ENCODE measurements at regions not wholly inside any gene's neighbourhood (a gene's known extent, or its start where the extent isn't known, plus 50 kb on each side); places are given as distances from the start of the nearest gene placed in this dataset.

GRCh38 chr10:131620904-131621303 is 279.9 kb upstream of the PPP2R2D start:
- WGBS (ENCODE audit: extremely low coverage, insufficient read length, low lambda C conversion rate): no CpG with 5 or more reads among the region's 7 CpGs
- Histone ChIP-seq H4K91ac (ENCODE audit: insufficient read length, low read depth, low read length) (no peak overlapping the region), H3K79me1 (ENCODE audit: insufficient read depth, low read depth, low read length, poor library complexity, severe bottlenecking) (no peaks in the 10 kb centered on the region), H3K56ac (ENCODE audit: insufficient read length, low read depth, low read length) (no peak overlapping the region), H3K9me3 (ENCODE audit: control insufficient read depth, low read depth, low read length) (no peaks in the 10 kb centered on the region), H3T11ph (ENCODE audit: low read length) (no peak overlapping the region), H3K27ac (ENCODE audit: insufficient read length, low read depth, low read length) (no peak overlapping the region), H4K5ac (ENCODE audit: insufficient read length, low read depth, low read length) (no peak overlapping the region), H3K23me2 (ENCODE audit: insufficient read length, low read depth, low read length, poor library complexity, severe bottlenecking) (no peaks in the 10 kb centered on the region), H3K4ac (ENCODE audit: low read depth, low read length) (no peak overlapping the region), H3K14ac (ENCODE audit: insufficient read depth, low read length) (no peak overlapping the region), H3K18ac (ENCODE audit: insufficient read length, low read depth, low read length) (no peak overlapping the region), H2BK5ac (ENCODE audit: insufficient read length, low read length) (no peak overlapping the region), H2BK12ac (ENCODE audit: insufficient read length, low read depth, low read length) (no peak overlapping the region), H3K9ac (ENCODE audit: extremely low read depth, insufficient read length, low read length) (no peak overlapping the region), H2AFZ (ENCODE audit: low read length) (no peak overlapping the region), H3K4me2 (ENCODE audit: insufficient read depth, insufficient read length, low read length) (no peak overlapping the region), H2BK15ac (ENCODE audit: low read depth, low read length) (no peak overlapping the region), H3K79me2 (ENCODE audit: insufficient read depth, low read length) (no peaks in the 10 kb centered on the region), H4K8ac (replicated peaks; ENCODE audit: insufficient read length, low read depth, low read length) (no peak overlapping the region), H2BK120ac (ENCODE audit: low read depth, low read length, poor library complexity, severe bottlenecking) (no peak overlapping the region), H4K20me1 (ENCODE audit: control insufficient read depth, insufficient read depth, insufficient read length) (no peaks in the 10 kb centered on the region), H2BK20ac (ENCODE audit: low read depth, low read length, poor library complexity, severe bottlenecking) (no peak overlapping the region), H3K4me1 (ENCODE audit: insufficient read depth, low read length) (no peaks in the 10 kb centered on the region; the same call in 1 of the 2 replicates), H3K27me3 (ENCODE audit: insufficient read depth, low read length) (no peaks in the 10 kb centered on the region), H2AK5ac (ENCODE audit: insufficient read length, low read length) (no peak overlapping the region), H3K23ac (ENCODE audit: insufficient read length, low read depth, low read length) (no peak overlapping the region)
- Mint-ChIP-seq H3K27me3 (ENCODE audit: low read depth) (no peaks in the 10 kb centered on the region), H3K27ac (no peak overlapping the region; a peak in 1 of 7 replicates), H3K4me3 (no peak overlapping the region), H3K4me1 (no peaks in the 10 kb centered on the region; a peak in 1 of 4 replicates), H3K9me3 (peaks cover 4 to 5% of the 10 kb centered on the region in 2 experiments; a peak in 3 of 5 replicates), H3K36me3 (ENCODE audit: insufficient read depth in 1 of 3, low read depth in 3 of 3) (peaks cover 0 to 2% (median 0%) of the 10 kb centered on the region in 3 experiments; a peak in 1 of 7 replicates)
- TF ChIP-seq CTCF (conservative IDR thresholded peaks at IDR 0.05): no peak
- DNase-seq: no peak
